ENCODE measurements at regions not wholly inside any gene's neighbourhood (a gene's known extent, or its start where the extent isn't known, plus 50 kb on each side); places are given as distances from the start of the nearest gene placed in this dataset.

DNA sequence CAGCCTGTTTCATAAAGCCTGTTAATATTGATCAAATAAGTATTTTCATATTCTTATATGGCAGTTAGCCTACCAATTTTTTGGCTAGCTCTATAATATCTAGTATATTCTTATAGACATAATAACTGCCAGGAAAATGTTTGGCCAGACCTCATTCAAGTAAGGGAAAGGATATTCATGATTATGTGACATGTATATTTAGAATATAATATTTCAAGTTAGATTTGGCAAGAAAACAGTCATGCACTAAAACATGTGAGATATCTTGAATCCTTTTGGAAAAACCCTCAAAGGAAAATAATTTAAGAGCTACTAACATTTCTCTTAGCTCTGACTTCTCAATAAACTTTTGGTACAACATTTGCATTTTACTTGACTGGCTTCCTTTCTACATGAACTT lies 694.1 kb downstream of the PLCL1 start:
- DNase-seq, result no peak
- in situ Hi-C loops (cut with MboI; ENCODE audit: low pct_unique_long_range_greater_than_20kb, low sequenced_read_pairs), result no loop called here

DNA sequence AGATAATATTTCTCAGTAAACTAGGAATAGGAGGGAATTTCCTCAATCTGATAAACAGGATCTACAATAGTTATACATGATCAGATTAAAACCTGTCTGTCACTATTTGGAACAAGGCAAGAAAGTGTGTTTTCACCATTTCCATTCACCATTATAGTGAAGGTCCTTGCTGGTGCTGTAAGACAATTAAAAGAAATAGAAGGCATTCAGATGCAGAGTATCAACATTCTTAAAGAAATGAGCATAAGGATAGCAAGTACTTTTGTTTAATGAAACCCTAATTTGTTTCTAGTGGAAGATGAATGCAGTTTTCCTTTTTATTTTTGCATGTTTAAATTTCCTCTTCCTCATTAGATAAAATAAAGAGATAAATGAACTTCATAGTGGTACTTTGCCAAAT lies 693.7 kb downstream of the PLCL1 start:
- no peak for DNase-seq
- in situ Hi-C loops (cut with MboI; ENCODE audit: low pct_unique_long_range_greater_than_20kb, low sequenced_read_pairs), result no loop called here

DNA sequence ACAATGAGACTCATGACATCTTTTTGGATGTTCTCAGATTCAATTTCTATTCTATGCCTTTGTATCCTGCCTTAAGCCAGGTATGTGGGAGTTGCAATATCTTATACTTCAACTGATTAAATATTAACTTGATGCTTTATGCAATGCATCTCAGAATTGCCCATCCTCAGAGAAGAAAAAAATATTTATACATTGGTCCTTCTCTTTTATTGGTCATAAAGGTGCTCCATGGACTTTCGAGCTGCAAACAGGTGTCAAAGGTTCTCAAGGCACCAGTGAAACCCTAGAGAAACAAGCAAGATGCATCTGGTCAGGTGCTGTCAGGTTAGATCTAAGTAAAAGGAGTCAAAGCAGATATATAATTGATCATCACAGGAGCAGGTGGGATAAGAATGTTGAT lies 690.5 kb downstream of the PLCL1 start:
- DNase-seq, result no peak
- in situ Hi-C loops (cut with MboI; ENCODE audit: low pct_unique_long_range_greater_than_20kb, low sequenced_read_pairs), result no loop called here

DNA sequence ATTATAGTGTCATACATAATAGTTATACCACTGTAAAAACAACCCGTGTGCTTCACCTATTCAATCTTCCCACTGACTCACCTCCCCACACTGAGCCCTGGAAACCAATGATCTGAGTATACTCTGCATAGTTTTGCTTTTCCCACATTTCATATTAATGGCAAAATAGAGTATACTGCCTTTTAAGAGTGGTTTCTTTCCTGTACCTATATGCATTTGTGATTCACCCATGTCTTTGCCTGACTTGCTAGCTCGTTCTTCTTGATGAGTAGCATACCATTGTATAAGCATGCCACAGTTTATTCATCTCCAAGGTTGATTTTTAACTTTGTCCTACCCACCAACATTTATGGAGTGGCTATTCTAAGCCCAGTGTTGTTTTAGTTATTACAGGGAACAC lies 686.4 kb downstream of the PLCL1 start:
- in situ Hi-C loops (cut with MboI; ENCODE audit: low pct_unique_long_range_greater_than_20kb, low sequenced_read_pairs), result no loop called here
- no peak for DNase-seq

DNA sequence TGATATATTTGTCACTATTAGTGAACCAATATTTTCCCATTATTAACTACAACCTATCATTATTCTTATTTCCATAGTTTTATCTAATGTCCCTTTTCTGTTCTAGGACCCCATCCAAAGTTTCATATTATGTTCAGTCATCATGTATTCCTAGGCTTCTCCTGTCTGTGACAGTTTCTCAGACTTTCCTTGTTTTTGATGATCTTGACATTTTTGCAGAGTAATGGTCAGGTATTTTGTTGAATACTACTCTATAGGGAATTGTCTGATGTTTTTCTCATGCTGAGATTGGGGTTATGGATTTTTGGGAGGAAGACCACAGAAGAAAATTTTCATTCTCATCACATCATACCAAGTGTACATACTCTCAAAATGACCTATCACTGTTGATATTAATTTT lies 684.6 kb downstream of the PLCL1 start:
- DNase-seq, result no peak
- in situ Hi-C loops (cut with MboI; ENCODE audit: low pct_unique_long_range_greater_than_20kb, low sequenced_read_pairs), result no loop called here

DNA sequence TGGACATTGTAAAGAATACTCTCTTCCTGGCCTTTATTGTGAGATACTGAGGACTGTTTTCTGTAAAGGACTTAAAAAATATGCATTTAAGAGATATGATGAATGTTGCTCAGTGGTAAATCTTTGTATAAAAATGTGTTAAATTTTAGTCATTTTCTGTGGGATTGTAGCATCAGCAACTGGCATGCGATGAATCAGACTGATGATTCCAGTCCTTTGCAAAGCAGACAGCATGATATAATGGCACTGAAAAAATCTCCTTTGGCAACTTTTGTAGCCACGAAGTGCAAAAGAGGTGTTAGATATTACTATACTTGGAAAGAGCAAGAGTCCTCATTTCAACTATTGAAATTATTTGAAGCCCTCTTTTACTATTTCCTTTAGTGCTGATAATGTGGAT lies 678.7 kb downstream of the PLCL1 start:
- DNase-seq, result no peak
- in situ Hi-C loops (cut with MboI; ENCODE audit: low pct_unique_long_range_greater_than_20kb, low sequenced_read_pairs), result no loop called here

DNA sequence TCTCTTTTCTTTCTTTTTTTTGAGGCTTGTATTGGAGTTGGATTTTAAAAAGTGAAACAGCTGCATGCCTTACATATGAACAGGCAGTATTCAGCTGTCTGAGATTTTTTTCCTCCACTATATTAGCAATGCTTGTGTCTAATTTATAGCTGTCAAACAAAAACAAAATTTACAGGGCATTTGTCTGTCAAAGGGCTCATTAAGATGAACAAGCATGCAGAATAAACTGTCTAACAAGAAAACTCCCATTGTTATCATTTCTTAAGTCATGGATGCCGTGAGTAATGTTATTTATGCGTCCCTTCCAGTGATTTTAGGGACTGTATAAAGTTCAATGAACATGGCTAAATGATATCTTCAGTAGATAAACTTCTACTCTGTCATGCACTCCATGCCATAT lies 674.7 kb downstream of the PLCL1 start:
- in situ Hi-C loops (cut with MboI; ENCODE audit: low pct_unique_long_range_greater_than_20kb, low sequenced_read_pairs), result no loop called here
- no peak for DNase-seq

DNA sequence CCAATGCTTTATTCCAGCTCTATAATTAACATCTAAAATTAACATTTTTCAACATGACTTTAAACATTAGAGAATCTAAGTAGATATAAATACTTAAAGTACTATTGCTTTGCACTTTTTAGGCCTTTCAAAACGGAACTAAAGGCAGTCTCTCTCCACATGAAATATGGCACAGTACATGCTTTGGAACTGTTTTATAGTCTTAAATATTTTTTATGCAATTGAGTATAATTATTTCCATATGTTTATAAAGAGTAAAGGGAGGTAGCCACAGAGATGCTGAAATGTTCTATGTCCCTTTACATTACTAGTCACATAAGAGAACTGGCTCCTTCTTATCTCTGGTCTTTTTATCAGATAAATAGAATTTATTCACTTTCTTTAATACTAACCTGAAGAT lies 674.0 kb downstream of the PLCL1 start:
- no peak for DNase-seq
- in situ Hi-C loops (cut with MboI; ENCODE audit: low pct_unique_long_range_greater_than_20kb, low sequenced_read_pairs), result no loop called here

DNA sequence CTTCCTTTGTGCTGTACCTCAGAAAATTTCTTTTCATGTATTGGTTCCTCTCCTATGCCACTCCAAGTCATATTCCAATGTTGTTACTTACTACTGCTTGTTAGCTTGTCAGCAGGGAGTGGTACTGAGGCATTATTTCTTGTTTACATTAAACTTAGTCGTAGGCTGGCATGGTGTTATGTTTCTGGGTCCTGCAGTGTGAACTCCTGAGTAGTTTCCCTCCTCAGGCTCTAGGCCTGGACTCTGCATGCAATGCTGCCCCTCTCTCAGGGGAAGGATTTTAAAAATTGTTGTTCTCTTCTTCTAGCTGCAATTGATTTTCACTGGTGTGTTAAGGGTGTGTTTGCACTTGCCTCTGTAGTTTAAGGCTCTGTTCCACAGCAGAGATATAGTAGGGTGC lies 671.6 kb downstream of the PLCL1 start:
- DNase-seq, result no peak
- in situ Hi-C loops (cut with MboI; ENCODE audit: low pct_unique_long_range_greater_than_20kb, low sequenced_read_pairs), result no loop called here

DNA sequence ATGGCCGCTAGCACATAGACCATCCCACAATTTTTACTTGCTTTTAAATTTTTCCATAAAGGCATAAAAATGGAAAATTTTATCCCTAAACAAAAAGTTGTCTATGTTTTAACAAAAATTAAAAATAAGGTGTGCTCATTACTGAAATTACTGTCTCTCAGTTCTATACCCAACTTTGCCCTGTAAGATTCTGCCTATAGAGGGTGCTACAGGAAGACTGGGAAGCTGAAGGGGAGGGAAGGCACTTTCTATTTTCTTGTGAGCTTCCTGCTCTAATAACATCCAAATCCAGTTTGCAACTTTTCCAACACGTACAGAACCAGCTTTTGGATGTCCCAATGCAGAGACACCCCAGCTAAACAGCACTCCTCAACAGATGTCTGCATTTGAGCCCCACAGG lies 666.9 kb downstream of the PLCL1 start:
- in situ Hi-C loops (cut with MboI; ENCODE audit: low pct_unique_long_range_greater_than_20kb, low sequenced_read_pairs), result no loop called here

DNA sequence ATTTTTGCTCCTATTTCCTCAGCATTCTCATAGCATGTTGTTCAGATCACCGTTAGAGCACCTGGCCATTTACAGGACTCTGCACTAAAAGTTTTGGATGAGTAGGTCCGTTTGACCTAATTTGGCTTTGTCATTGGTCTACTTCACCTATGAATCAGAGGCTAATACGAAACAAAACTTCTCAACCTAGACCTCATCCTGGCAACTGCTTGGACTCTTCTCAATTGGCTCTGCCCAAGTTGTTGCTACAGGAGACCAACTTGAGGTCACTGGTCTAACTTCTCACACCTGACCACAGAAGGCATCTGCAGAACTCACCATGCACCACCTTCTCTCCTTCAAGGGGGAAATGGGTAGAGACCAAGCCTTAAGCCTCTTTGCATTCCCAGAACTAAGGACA lies 663.7 kb downstream of the PLCL1 start:
- no peak for DNase-seq
- in situ Hi-C loops (cut with MboI; ENCODE audit: low pct_unique_long_range_greater_than_20kb, low sequenced_read_pairs), result no loop called here

More for the DNA sequence above, 666.9 kb downstream of the PLCL1 start:
- no peak for DNase-seq

DNA sequence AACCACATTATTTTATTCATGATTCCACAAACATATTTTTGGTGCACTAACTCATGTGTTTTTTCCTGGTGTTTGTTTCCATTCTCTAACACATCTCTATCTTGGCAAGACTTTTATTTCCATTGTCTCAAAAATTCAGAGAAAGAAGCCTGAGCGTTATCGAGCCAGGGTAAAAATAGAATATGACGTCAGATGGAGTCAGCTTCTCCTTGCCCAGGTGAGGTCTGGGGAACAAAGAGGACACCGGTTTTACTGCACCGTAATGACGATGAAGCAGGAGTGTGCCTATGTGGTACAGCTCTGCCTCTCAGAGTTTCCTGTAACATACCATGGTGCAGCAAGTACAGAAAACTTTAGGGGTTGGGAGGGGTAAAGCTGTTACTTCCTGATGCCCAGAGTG lies 661.6 kb downstream of the PLCL1 start:
- DNase-seq, result no peak
- in situ Hi-C loops (cut with MboI; ENCODE audit: low pct_unique_long_range_greater_than_20kb, low sequenced_read_pairs), result no loop called here

DNA sequence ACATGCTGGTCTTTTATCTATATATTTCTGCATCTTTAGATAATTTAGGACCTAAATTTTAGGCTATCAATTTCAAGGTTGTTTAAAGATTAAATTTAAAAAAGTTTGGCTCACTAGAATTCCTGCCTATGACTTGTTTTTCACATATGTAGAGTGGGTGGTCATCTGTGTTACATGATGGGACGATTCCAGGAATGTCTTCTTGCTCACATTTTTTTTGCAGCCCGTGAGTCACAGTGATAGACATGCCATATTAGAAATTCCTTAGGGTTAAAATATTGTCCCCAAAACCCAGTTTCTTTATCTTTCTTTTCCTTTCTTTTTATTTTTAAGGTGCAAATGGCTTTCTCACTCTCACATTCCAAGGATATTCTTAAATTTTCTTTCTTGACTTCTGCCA lies 652.0 kb downstream of the PLCL1 start:
- in situ Hi-C loops (cut with MboI; ENCODE audit: low pct_unique_long_range_greater_than_20kb, low sequenced_read_pairs), result no loop called here
- no peak for DNase-seq

DNA sequence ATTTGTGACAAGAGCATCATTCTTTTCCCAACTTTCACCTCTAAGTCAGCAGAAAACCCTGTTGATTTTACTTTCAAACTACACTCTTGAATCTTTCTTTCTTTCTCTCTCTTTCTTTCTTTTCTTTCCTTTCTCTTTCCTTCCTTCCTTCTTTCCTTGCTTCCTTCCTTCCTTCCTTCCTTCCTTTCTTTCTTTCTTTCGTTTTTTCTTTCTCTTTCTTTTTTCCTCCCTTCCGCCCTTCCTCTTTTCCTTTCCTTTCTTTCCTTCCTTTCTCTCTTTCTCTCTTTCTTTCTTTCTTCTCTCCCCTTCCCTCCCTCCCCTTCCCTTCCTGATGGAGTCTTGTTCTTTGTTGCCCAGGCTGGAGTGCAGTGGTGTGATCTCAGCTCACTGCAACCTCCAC lies 649.5 kb downstream of the PLCL1 start:
- in situ Hi-C loops (cut with MboI; ENCODE audit: low pct_unique_long_range_greater_than_20kb, low sequenced_read_pairs), result no loop called here
- DNase-seq, result no peak

DNA sequence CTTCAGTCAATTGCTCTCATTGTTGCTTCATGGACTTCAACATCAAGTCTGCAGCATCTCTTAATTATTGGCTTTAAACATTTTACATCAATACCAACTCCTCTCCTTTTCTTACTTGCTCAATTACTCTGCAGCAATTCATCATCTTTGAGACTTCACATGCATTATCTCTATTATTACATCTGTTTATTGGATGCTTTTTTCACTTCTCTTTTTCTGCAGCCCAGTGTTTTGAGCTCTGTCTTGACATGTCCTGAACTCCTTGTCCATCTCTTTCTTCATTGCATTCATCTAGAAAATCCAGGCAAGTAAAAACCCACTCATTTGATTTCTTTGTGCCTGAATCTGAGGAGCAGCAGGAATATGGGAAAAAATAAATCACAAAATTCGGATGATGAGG lies 647.9 kb downstream of the PLCL1 start:
- in situ Hi-C loops (cut with MboI; ENCODE audit: low pct_unique_long_range_greater_than_20kb, low sequenced_read_pairs), result no loop called here

DNA sequence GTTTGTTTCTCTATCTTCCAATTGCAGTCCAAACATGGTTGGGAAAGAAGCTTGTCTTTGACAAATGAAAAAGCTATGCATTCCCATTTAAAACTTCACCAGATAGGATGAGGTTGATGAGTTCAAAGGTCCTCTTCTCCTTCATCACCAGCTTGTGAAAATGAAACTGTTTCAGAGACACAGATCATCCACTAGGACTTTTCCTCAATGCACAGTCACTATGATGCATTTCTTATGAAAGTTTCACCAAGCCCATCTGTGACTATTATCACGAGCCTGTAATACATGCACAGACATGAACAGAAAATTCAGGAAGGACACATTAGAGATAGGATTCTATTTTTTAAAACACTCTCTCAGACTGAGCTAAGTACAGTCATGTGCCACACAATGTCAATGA lies 644.4 kb downstream of the PLCL1 start:
- in situ Hi-C loops (cut with MboI; ENCODE audit: low pct_unique_long_range_greater_than_20kb, low sequenced_read_pairs), result no loop called here
- DNase-seq, result no peak

More for the DNA sequence above, 647.9 kb downstream of the PLCL1 start:
- no peak for DNase-seq

DNA sequence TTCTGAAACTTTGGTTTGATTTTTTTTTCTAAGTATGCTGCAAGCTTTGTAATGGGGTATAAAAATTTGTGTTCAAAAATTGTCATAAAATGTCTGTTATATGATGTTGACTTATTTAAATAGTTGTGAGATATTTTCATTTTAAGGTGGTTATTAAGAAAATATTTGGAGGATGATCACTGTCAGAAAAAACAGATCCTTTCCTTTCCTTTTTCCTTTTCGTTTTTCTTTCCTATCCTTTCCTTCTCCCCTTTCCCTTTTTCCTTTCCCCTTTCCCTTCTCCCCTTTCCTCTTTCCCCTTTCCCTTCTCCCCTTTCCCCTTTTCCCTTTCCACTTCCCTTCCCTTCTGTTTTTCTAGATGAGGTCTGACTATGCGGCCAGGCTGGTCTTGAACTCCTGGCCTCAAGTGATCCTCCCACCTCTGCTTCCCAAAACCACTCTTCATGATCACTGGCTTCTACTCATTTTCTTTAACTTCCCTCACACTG lies 640.5 kb downstream of the PLCL1 start:
- in situ Hi-C loops (cut with MboI; ENCODE audit: low pct_unique_long_range_greater_than_20kb, low sequenced_read_pairs), result no loop called here
- no peak for DNase-seq

DNA sequence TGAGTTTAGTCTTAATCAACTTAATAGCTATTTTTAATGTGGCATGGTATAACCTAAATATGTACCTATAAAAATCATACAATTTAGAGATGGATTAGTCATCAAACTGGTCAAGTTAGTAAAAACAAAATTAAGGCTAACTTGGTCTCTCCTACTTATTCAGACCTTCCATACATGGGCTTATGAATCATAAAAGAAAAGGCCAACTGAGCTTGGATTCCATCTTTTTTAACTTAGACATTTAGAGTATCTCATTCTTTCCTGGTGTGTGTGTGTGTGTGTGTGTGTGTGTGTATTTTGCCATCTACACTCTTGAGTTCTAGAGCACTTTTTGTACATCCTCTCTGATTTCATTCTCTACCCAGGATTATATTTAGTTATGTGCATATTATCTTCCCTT lies 637.5 kb downstream of the PLCL1 start:
- in situ Hi-C loops (cut with MboI; ENCODE audit: low pct_unique_long_range_greater_than_20kb, low sequenced_read_pairs), result no loop called here
- DNase-seq, result no peak

DNA sequence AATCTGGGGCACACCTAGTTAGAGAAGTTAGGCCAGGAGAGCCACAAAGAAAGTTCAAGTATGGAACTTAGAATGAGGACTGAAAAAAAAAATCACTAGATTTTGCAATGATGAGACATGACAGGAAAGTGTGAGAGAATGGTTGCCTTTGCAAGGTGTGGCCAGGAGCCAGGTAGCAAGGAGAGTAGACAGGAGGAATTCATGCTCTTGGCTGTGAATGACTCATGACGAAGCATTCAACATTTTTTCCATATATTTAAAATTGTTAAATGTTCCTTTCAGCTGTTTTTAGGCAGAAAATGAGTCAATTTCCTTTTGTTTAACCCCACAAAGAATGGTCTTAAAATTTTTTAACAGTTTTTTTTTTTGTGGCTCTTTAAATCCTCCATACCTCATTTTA lies 636.9 kb downstream of the PLCL1 start:
- in situ Hi-C loops (cut with MboI; ENCODE audit: low pct_unique_long_range_greater_than_20kb, low sequenced_read_pairs), result no loop called here
- no peak for DNase-seq

DNA sequence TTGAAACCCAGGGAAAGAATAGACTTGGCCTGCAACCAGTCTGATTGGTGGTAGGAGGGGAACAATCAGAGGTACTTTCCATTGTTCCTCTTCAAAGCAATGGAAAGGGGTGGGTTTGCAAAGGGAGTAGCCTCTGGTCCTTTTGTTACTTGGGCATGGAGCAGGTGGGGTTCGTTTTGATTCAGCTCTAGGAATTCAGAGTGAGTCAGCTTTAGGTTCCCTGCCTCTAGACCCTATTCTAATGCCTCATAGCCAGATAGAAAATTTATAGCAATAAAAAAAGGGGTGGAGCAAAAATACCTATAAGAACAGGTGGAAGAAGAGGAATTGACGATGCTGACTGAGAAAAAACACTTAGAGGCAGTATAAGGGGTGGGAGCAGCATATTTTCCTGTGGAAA lies 636.4 kb downstream of the PLCL1 start:
- in situ Hi-C loops (cut with MboI; ENCODE audit: low pct_unique_long_range_greater_than_20kb, low sequenced_read_pairs), result no loop called here
- no peak for DNase-seq

DNA sequence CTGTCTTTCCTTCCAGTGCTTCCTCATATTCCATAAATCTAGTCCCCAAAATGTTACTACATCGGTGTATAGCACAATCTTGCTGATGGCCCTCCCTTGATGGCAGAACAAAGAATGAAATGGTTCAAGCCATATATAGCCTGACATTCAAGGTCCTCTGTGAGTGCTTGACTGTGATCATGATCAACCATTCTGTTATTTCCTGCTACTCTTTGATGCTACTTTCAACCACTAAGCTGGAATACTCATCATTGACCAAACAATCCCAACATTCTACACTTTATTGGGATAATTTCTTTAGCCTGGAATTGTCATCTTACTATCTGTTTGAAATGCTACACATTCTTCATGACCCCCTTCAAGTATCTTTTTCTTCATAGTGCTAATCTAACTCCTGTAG lies 633.9 kb downstream of the PLCL1 start:
- DNase-seq, result no peak
- in situ Hi-C loops (cut with MboI; ENCODE audit: low pct_unique_long_range_greater_than_20kb, low sequenced_read_pairs), result no loop called here

DNA sequence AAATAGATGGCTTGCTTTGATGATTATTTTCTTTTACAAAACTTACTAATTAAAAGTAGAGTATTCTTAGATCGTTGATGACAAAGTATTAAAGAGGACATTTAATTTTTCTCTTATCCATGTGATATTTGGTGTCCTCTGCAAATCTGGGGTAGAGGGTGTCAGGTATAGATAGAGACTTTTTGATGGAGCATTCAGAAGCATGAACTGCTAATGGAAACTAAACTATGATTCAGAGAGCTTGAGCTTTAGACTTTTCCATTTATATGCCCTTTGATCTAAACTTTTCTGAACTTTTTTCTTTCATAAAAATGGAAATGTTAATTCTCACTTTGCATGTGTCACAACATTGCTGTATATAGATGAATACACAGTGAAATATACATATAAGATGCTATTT lies 619.7 kb downstream of the PLCL1 start:
- no peak for DNase-seq
- in situ Hi-C loops (cut with MboI; ENCODE audit: low pct_unique_long_range_greater_than_20kb, low sequenced_read_pairs), result no loop called here
